ENCODE measurements at regions not wholly inside any gene's neighbourhood (a gene's known extent, or its start where the extent isn't known, plus 50 kb on each side); places are given as distances from the start of the nearest gene placed in this dataset.

GRCh38 chr14:27234331-27234730, 636.5 kb upstream of the NOVA1 start:
- no peaks in the 10 kb centered on the region for H3K36me3 ChIP-seq (ENCODE audit: insufficient read depth, low read length)
- no peaks in the 10 kb centered on the region for H3K36me3 Mint-ChIP-seq (ENCODE audit: low read depth, unreplicated experiment)
- H4K20me1 ChIP-seq (ENCODE audit: insufficient read depth, low read length), result no peaks in the 10 kb centered on the region
- H3K27me3 Mint-ChIP-seq (ENCODE audit: low read depth, unreplicated experiment), result no peaks in the 10 kb centered on the region
- no peak overlapping the region for H2AFZ ChIP-seq (ENCODE audit: low read depth, low read length)
- no peak for TF ChIP-seq EZH2 (IDR thresholded peaks at IDR 0.05; ENCODE audit: insufficient read depth, low read length)
- TF ChIP-seq, protein P1, sequence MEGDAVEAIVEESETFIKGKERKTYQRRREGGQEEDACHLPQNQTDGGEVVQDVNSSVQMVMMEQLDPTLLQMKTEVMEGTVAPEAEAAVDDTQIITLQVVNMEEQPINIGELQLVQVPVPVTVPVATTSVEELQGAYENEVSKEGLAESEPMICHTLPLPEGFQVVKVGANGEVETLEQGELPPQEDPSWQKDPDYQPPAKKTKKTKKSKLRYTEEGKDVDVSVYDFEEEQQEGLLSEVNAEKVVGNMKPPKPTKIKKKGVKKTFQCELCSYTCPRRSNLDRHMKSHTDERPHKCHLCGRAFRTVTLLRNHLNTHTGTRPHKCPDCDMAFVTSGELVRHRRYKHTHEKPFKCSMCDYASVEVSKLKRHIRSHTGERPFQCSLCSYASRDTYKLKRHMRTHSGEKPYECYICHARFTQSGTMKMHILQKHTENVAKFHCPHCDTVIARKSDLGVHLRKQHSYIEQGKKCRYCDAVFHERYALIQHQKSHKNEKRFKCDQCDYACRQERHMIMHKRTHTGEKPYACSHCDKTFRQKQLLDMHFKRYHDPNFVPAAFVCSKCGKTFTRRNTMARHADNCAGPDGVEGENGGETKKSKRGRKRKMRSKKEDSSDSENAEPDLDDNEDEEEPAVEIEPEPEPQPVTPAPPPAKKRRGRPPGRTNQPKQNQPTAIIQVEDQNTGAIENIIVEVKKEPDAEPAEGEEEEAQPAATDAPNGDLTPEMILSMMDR (IDR thresholded peaks at IDR 0.05; ENCODE audit: insufficient read depth, low read depth, low read length), result no peak
- no peaks in the 10 kb centered on the region for H3K9me3 ChIP-seq (ENCODE audit: insufficient read depth, low read depth, low read length)
- no peaks in the 10 kb centered on the region for H3K79me2 ChIP-seq (ENCODE audit: insufficient read depth, low read length)
- DNase-seq (ENCODE audit: low read depth) (no peak), FAIRE-seq (no peak)
- H3K9ac ChIP-seq (ENCODE audit: low read length), result no peak overlapping the region
- H3K9me3 Mint-ChIP-seq (ENCODE audit: unreplicated experiment), result peaks cover under 1% of the 10 kb centered on the region
- H3K27me3 ChIP-seq (ENCODE audit: insufficient read depth, low read length), result no peaks in the 10 kb centered on the region
- H3K27ac ChIP-seq (ENCODE audit: low read depth, low read length), result no peak overlapping the region
- H3K27ac Mint-ChIP-seq (ENCODE audit: unreplicated experiment), result no peak overlapping the region
- no peaks in the 10 kb centered on the region for H3K4me1 Mint-ChIP-seq (ENCODE audit: low read depth, unreplicated experiment)
- H3K4me3 Mint-ChIP-seq (ENCODE audit: unreplicated experiment), result no peak overlapping the region
- H3K4me3 ChIP-seq (ENCODE audit: insufficient read depth, low read depth, low read length), result no peak overlapping the region
- H3K4me2 ChIP-seq (ENCODE audit: low read length), result no peak overlapping the region
- no peaks in the 10 kb centered on the region for H3K4me1 ChIP-seq (ENCODE audit: insufficient read depth, low read length)

DNA sequence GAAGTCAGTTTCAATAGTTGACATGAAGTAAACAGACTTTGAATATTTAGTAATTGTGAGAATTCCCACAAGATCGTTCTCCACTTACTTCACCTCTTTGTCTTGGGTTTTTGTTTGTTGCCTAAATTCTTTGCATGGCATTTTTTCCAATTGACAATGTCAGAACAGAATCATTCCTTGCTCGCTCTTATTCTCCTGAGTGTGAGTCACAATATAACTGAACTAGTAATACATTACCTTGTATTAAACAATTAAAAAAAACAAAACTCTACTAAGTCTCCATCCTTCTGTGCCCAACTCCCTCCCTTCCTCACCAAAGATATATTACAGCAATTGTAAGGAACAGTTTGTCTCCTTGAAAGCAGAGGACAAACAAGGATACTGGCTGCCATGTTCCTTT, 638.8 kb upstream of the NOVA1 start:
- FAIRE-seq (no peak), DNase-seq (ENCODE audit: low read depth) (no peak)
- Histone ChIP-seq H3K9ac (ENCODE audit: low read length) (no peak overlapping the region), H4K20me1 (ENCODE audit: insufficient read depth, low read length) (no peaks in the 10 kb centered on the region), H3K27ac (ENCODE audit: low read depth, low read length) (no peak overlapping the region), H2AFZ (ENCODE audit: low read depth, low read length) (no peak overlapping the region), H3K36me3 (ENCODE audit: insufficient read depth, low read length) (no peaks in the 10 kb centered on the region), H3K4me3 (ENCODE audit: insufficient read depth, low read depth, low read length) (no peak overlapping the region), H3K79me2 (ENCODE audit: insufficient read depth, low read length) (no peaks in the 10 kb centered on the region), H3K27me3 (ENCODE audit: insufficient read depth, low read length) (no peaks in the 10 kb centered on the region), H3K4me1 (ENCODE audit: insufficient read depth, low read length) (no peaks in the 10 kb centered on the region), H3K9me3 (ENCODE audit: insufficient read depth, low read depth, low read length) (no peaks in the 10 kb centered on the region), H3K4me2 (ENCODE audit: low read length) (no peak overlapping the region)
- Mint-ChIP-seq H3K4me1 (ENCODE audit: low read depth, unreplicated experiment) (no peaks in the 10 kb centered on the region), H3K27ac (ENCODE audit: unreplicated experiment) (no peak overlapping the region), H3K27me3 (ENCODE audit: low read depth, unreplicated experiment) (no peaks in the 10 kb centered on the region), H3K9me3 (ENCODE audit: unreplicated experiment) (peaks cover 4% of the 10 kb centered on the region), H3K4me3 (ENCODE audit: unreplicated experiment) (no peak overlapping the region), H3K36me3 (ENCODE audit: low read depth, unreplicated experiment) (no peaks in the 10 kb centered on the region)
- TF ChIP-seq EZH2 (IDR thresholded peaks at IDR 0.05; ENCODE audit: insufficient read depth, low read length), result no peak
- TF ChIP-seq, protein P1 (IDR thresholded peaks at IDR 0.05; ENCODE audit: insufficient read depth, low read depth, low read length), result no peak

- Histone ChIP-seq H4K20me1 (ENCODE audit: insufficient read depth, low read length) (no peaks in the 10 kb centered on the region), H3K27me3 (ENCODE audit: insufficient read depth, low read length) (no peaks in the 10 kb centered on the region), H2AFZ (ENCODE audit: low read depth, low read length) (no peak overlapping the region), H3K4me1 (ENCODE audit: insufficient read depth, low read length) (no peaks in the 10 kb centered on the region), H3K36me3 (ENCODE audit: insufficient read depth, low read length) (no peaks in the 10 kb centered on the region), H3K9me3 (ENCODE audit: insufficient read depth, low read depth, low read length) (no peaks in the 10 kb centered on the region), H3K9ac (ENCODE audit: low read length) (no peak overlapping the region), H3K79me2 (ENCODE audit: insufficient read depth, low read length) (no peaks in the 10 kb centered on the region), H3K4me3 (ENCODE audit: insufficient read depth, low read depth, low read length) (no peak overlapping the region), H3K27ac (ENCODE audit: low read depth, low read length) (no peak overlapping the region), H3K4me2 (ENCODE audit: low read length) (no peak overlapping the region)
- Mint-ChIP-seq H3K27me3 (ENCODE audit: low read depth, unreplicated experiment) (no peaks in the 10 kb centered on the region), H3K4me3 (ENCODE audit: unreplicated experiment) (no peak overlapping the region), H3K4me1 (ENCODE audit: low read depth, unreplicated experiment) (no peaks in the 10 kb centered on the region), H3K9me3 (ENCODE audit: unreplicated experiment) (peaks cover 4% of the 10 kb centered on the region), H3K27ac (ENCODE audit: unreplicated experiment) (no peak overlapping the region), H3K36me3 (ENCODE audit: low read depth, unreplicated experiment) (no peaks in the 10 kb centered on the region)
- no peak for TF ChIP-seq EZH2 (IDR thresholded peaks at IDR 0.05; ENCODE audit: insufficient read depth, low read length)
- TF ChIP-seq, protein P1 (IDR thresholded peaks at IDR 0.05; ENCODE audit: insufficient read depth, low read depth, low read length), result no peak
- DNase-seq (ENCODE audit: low read depth), result no peak
- FAIRE-seq, result no peak
Measured at GRCh38 chr14:27242874-27243273, 645.0 kb upstream of the NOVA1 start.
